ENCODE measurements at regions not wholly inside any gene's neighbourhood (a gene's known extent, or its start where the extent isn't known, plus 50 kb on each side); places are given as distances from the start of the nearest gene placed in this dataset.

- H3K27me3 Mint-ChIP-seq (ENCODE audit: low read depth, unreplicated experiment) = no peaks in the 10 kb centered on the region
- no peak overlapping the region for H3K4me3 ChIP-seq (ENCODE audit: insufficient read depth, low read depth, low read length)
- H3K27me3 ChIP-seq (ENCODE audit: insufficient read depth, low read length) = no peaks in the 10 kb centered on the region
- no peaks in the 10 kb centered on the region for H3K36me3 Mint-ChIP-seq (ENCODE audit: low read depth, unreplicated experiment)
- H3K9ac ChIP-seq (ENCODE audit: low read length) = no peak overlapping the region
- no peak for TF ChIP-seq EZH2 (IDR thresholded peaks at IDR 0.05; ENCODE audit: insufficient read depth, low read length)
- TF ChIP-seq CTCF (IDR thresholded peaks at IDR 0.05; ENCODE audit: insufficient read depth, low read depth, low read length) = no peak
- no peak overlapping the region for H3K27ac ChIP-seq (ENCODE audit: low read depth, low read length)
- H3K79me2 ChIP-seq (ENCODE audit: insufficient read depth, low read length) = no peaks in the 10 kb centered on the region
- H3K4me1 ChIP-seq (ENCODE audit: insufficient read depth, low read length) = no peaks in the 10 kb centered on the region
- H3K9me3 ChIP-seq (ENCODE audit: insufficient read depth, low read depth, low read length) = no peaks in the 10 kb centered on the region
- no peak overlapping the region for H3K4me2 ChIP-seq (ENCODE audit: low read length)
- no peak overlapping the region for H2AFZ ChIP-seq (ENCODE audit: low read depth, low read length)
- H3K9me3 Mint-ChIP-seq (ENCODE audit: unreplicated experiment) = no peaks in the 10 kb centered on the region
- H3K4me1 Mint-ChIP-seq (ENCODE audit: low read depth, unreplicated experiment) = no peaks in the 10 kb centered on the region
- no peaks in the 10 kb centered on the region for H3K36me3 ChIP-seq (ENCODE audit: insufficient read depth, low read length)
- DNase-seq (ENCODE audit: low read depth) (no peak), FAIRE-seq (no peak)
- H3K4me3 Mint-ChIP-seq (ENCODE audit: unreplicated experiment) = no peak overlapping the region
- no peaks in the 10 kb centered on the region for H4K20me1 ChIP-seq (ENCODE audit: insufficient read depth, low read length)
- no peak overlapping the region for H3K27ac Mint-ChIP-seq (ENCODE audit: unreplicated experiment)
Observed at GRCh38 chr14:28254768-28255167, 511.8 kb upstream of the FOXG1 start.

GRCh38 chr14:28264306-28264705, 502.3 kb upstream of the FOXG1 start:
- H3K79me2 ChIP-seq (ENCODE audit: insufficient read depth, low read length) = no peaks in the 10 kb centered on the region
- Mint-ChIP-seq H3K36me3 (ENCODE audit: low read depth, unreplicated experiment) (no peaks in the 10 kb centered on the region), H3K27me3 (ENCODE audit: low read depth, unreplicated experiment) (peaks cover 4% of the 10 kb centered on the region), H3K27ac (ENCODE audit: unreplicated experiment) (no peak overlapping the region), H3K4me1 (ENCODE audit: low read depth, unreplicated experiment) (no peaks in the 10 kb centered on the region), H3K4me3 (ENCODE audit: unreplicated experiment) (no peak overlapping the region), H3K9me3 (ENCODE audit: unreplicated experiment) (peaks cover 4% of the 10 kb centered on the region)
- no peaks in the 10 kb centered on the region for H3K9me3 ChIP-seq (ENCODE audit: insufficient read depth, low read depth, low read length)
- no peaks in the 10 kb centered on the region for H4K20me1 ChIP-seq (ENCODE audit: insufficient read depth, low read length)
- H3K4me3 ChIP-seq (ENCODE audit: insufficient read depth, low read depth, low read length) = no peak overlapping the region
- no peak overlapping the region for H3K4me2 ChIP-seq (ENCODE audit: low read length)
- H2AFZ ChIP-seq (ENCODE audit: low read depth, low read length) = no peak overlapping the region
- FAIRE-seq = no peak
- H3K27me3 ChIP-seq (ENCODE audit: insufficient read depth, low read length) = no peaks in the 10 kb centered on the region
- TF ChIP-seq CTCF (IDR thresholded peaks at IDR 0.05; ENCODE audit: insufficient read depth, low read depth, low read length) = no peak
- TF ChIP-seq EZH2 (IDR thresholded peaks at IDR 0.05; ENCODE audit: insufficient read depth, low read length) = no peak
- no peak for DNase-seq (ENCODE audit: low read depth)
- no peaks in the 10 kb centered on the region for H3K36me3 ChIP-seq (ENCODE audit: insufficient read depth, low read length)
- H3K27ac ChIP-seq (ENCODE audit: low read depth, low read length) = no peak overlapping the region
- H3K4me1 ChIP-seq (ENCODE audit: insufficient read depth, low read length) = no peaks in the 10 kb centered on the region
- no peak overlapping the region for H3K9ac ChIP-seq (ENCODE audit: low read length)

- no peak overlapping the region for H2AFZ ChIP-seq (ENCODE audit: low read depth, low read length)
- no peak overlapping the region for H3K27ac ChIP-seq (ENCODE audit: low read depth, low read length)
- H3K27me3 Mint-ChIP-seq (ENCODE audit: low read depth, unreplicated experiment) = no peaks in the 10 kb centered on the region
- H3K36me3 ChIP-seq (ENCODE audit: insufficient read depth, low read length) = no peaks in the 10 kb centered on the region
- H3K4me2 ChIP-seq (ENCODE audit: low read length) = no peak overlapping the region
- no peak for TF ChIP-seq EZH2 (IDR thresholded peaks at IDR 0.05; ENCODE audit: insufficient read depth, low read length)
- TF ChIP-seq CTCF (IDR thresholded peaks at IDR 0.05; ENCODE audit: insufficient read depth, low read depth, low read length) = no peak
- no peaks in the 10 kb centered on the region for H3K4me1 Mint-ChIP-seq (ENCODE audit: low read depth, unreplicated experiment)
- H4K20me1 ChIP-seq (ENCODE audit: insufficient read depth, low read length) = no peaks in the 10 kb centered on the region
- peaks cover 2% of the 10 kb centered on the region for H3K9me3 Mint-ChIP-seq (ENCODE audit: unreplicated experiment)
- no peak overlapping the region for H3K27ac Mint-ChIP-seq (ENCODE audit: unreplicated experiment)
- H3K4me3 Mint-ChIP-seq (ENCODE audit: unreplicated experiment) = no peak overlapping the region
- no peak overlapping the region for H3K9ac ChIP-seq (ENCODE audit: low read length)
- H3K79me2 ChIP-seq (ENCODE audit: insufficient read depth, low read length) = no peaks in the 10 kb centered on the region
- H3K27me3 ChIP-seq (ENCODE audit: insufficient read depth, low read length) = no peaks in the 10 kb centered on the region
- no peak for FAIRE-seq
- H3K4me1 ChIP-seq (ENCODE audit: insufficient read depth, low read length) = no peaks in the 10 kb centered on the region
- no peak for DNase-seq (ENCODE audit: low read depth)
- H3K9me3 ChIP-seq (ENCODE audit: insufficient read depth, low read depth, low read length) = no peaks in the 10 kb centered on the region
- H3K4me3 ChIP-seq (ENCODE audit: insufficient read depth, low read depth, low read length) = no peak overlapping the region
- H3K36me3 Mint-ChIP-seq (ENCODE audit: low read depth, unreplicated experiment) = no peaks in the 10 kb centered on the region
Observed at GRCh38 chr14:28272270-28272669, 494.3 kb upstream of the FOXG1 start.
